Fibroblast of lung (primary cell): ENCODE measurements at regions not wholly inside any gene's neighbourhood (a gene's known extent, or its start where the extent isn't known, plus 50 kb on each side); places are given as distances from the start of the nearest gene placed in this dataset.

Experiments
- EZH2 ChIP-seq: IDR thresholded peaks from 2 replicates; pipeline ENCODE4 v1.5.1; 2012; ENCODE audit warnings: low read length, control low read depth, mild to moderate bottlenecking; ENCODE audit errors: missing control alignments
- TF ChIP-seq, protein P1 (sequence below), 2 donors: IDR thresholded peaks in 1 of 2; conservative IDR thresholded peaks in 1 of 2; 1 replicate in 1 of 2; 2 replicates in 1 of 2; pipeline ENCODE4 v1.5.1; 2011 to 2012; ENCODE audit warnings: low read length in 2 of 2, control low read depth in 1 of 2, inconsistent platforms in 1 of 2, low read depth in 1 of 2, mild to moderate bottlenecking in 1 of 2

DNA sequence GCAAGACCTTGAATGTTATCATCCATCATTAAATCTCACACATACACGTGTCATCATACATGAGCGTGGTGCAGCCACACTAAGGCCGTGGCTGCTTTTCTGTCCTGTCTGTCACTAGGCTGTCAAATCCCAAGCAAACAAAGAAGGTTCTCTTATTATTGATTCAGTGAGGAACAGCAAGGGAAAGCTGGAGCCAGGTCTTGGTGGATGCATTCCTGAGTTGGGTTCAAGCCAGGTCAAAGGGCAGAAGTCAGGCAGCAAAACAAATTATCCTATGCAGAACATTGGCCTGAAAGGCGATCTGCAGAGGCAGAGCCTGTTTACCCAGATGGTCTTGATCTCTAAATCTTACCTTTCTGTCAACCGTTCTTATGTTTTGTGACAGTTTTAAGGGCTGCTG lies 252.3 kb downstream of the NEDD1 start:
- TF ChIP-seq, protein P1, sequence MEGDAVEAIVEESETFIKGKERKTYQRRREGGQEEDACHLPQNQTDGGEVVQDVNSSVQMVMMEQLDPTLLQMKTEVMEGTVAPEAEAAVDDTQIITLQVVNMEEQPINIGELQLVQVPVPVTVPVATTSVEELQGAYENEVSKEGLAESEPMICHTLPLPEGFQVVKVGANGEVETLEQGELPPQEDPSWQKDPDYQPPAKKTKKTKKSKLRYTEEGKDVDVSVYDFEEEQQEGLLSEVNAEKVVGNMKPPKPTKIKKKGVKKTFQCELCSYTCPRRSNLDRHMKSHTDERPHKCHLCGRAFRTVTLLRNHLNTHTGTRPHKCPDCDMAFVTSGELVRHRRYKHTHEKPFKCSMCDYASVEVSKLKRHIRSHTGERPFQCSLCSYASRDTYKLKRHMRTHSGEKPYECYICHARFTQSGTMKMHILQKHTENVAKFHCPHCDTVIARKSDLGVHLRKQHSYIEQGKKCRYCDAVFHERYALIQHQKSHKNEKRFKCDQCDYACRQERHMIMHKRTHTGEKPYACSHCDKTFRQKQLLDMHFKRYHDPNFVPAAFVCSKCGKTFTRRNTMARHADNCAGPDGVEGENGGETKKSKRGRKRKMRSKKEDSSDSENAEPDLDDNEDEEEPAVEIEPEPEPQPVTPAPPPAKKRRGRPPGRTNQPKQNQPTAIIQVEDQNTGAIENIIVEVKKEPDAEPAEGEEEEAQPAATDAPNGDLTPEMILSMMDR (conservative IDR thresholded peaks at IDR 0.05 in 1 of 2, IDR thresholded peaks at IDR 0.05 in 1 of 2; ENCODE audit: low read depth in 1 of 2, low read length in 2 of 2), result no peak
- TF ChIP-seq EZH2, result no peak
